HG02798 (cell line): ENCODE measurements at regions not wholly inside any gene's neighbourhood (a gene's known extent, or its start where the extent isn't known, plus 50 kb on each side); places are given as distances from the start of the nearest gene placed in this dataset.

ENCODE experiments used
- ATAC-seq: cut with Tn5 transposase; IDR thresholded peaks from one replicate; pipeline ENCODE4 v1.9.1; 2021; ENCODE audit warnings: mild to moderate bottlenecking; ENCODE audit not compliant: unreplicated experiment, poor library complexity

- no peak for ATAC-seq
Observed at GRCh38 chr17:77907497-77908461, 50.7 kb upstream of the TNRC6C start.

- no peak for ATAC-seq
Observed at GRCh38 chr17:77908501-77908900, 50.0 kb upstream of the TNRC6C start.
